GM23338 (cell line): ENCODE measurements at regions not wholly inside any gene's neighbourhood (a gene's known extent, or its start where the extent isn't known, plus 50 kb on each side); places are given as distances from the start of the nearest gene placed in this dataset.

Source experiments
- ATAC-seq: fragments of 200-7000 bp; cut with Tn5 transposase; 3 replicates; pipeline ENCODE4 v1.9.1; 2020
- DNase-seq: peaks from one replicate; pipeline ENCODE4 v3.0.0-alpha.2; 2015; ENCODE audit warnings: low spot score
- H2AFZ ChIP-seq: fragments of 200-600 bp; sonication (generic); 2 replicates; pipeline ENCODE4 v1.8.0; 2016; ENCODE audit warnings: antibody characterized with exemption, mild to moderate bottlenecking, moderate library complexity
- H3F3A ChIP-seq: fragments of 200-600 bp; sonication (generic); replicated peaks from 2 replicates; pipeline ENCODE4 v1.8.0; 2017; ENCODE audit warnings: antibody characterized with exemption, mixed run types, low read depth
- H3K27ac ChIP-seq: fragments of 200-600 bp; sonication (generic); 2 replicates; pipeline ENCODE4 v1.6.1; 2016; ENCODE audit warnings: low read depth
- H3K27me3 ChIP-seq: fragments of 200-600 bp; sonication (generic); 2 replicates; pipeline ENCODE4 v1.8.0; 2016; ENCODE audit warnings: mild to moderate bottlenecking, mixed run types, moderate library complexity; ENCODE audit not compliant: insufficient read depth
- H3K36me3 ChIP-seq: fragments of 200-600 bp; sonication (generic); 2 replicates; pipeline ENCODE4 v1.8.0; 2016; ENCODE audit warnings: mild to moderate bottlenecking; ENCODE audit not compliant: insufficient read depth
- H3K4me1 ChIP-seq: fragments of 200-600 bp; sonication (generic); 2 replicates; pipeline ENCODE4 v1.8.0; 2016; ENCODE audit warnings: mild to moderate bottlenecking, moderate library complexity; ENCODE audit not compliant: insufficient read depth
- H3K4me2 ChIP-seq: fragments of 200-600 bp; sonication (generic); 2 replicates; pipeline ENCODE4 v1.7.1; 2017; ENCODE audit warnings: mixed run types
- H3K4me3 ChIP-seq: fragments of 200-600 bp; sonication (generic); 2 replicates; pipeline ENCODE4 v1.6.1; 2016; ENCODE audit warnings: mixed run types
- H3K79me2 ChIP-seq: fragments of 200-600 bp; sonication (generic); replicated peaks from 2 replicates; pipeline ENCODE4 v1.8.0; 2017; ENCODE audit warnings: mild to moderate bottlenecking; ENCODE audit not compliant: insufficient read depth
- H3K9me2 ChIP-seq: fragments of 200-600 bp; sonication (generic); 2 replicates; pipeline ENCODE4 v1.8.0; 2017; ENCODE audit not compliant: insufficient read depth
- H4K20me1 ChIP-seq: fragments of 200-600 bp; sonication (generic); replicated peaks from 2 replicates; pipeline ENCODE4 v1.8.0; 2017; ENCODE audit warnings: mild to moderate bottlenecking; ENCODE audit not compliant: insufficient read depth
- H3K27ac Mint-ChIP-seq: 2 replicates; pipeline ENCODE4 v1.8.0; 2020; ENCODE audit warnings: inconsistent platforms, mild to moderate bottlenecking, moderate library complexity, mixed read lengths
- H3K27me3 Mint-ChIP-seq: 3 replicates; pipeline ENCODE4 v1.8.0; 2022; ENCODE audit warnings: low read depth, mild to moderate bottlenecking, moderate library complexity, mixed read lengths, inconsistent platforms; ENCODE audit not compliant: insufficient read depth, poor library complexity
- H3K36me3 Mint-ChIP-seq: 3 replicates; pipeline ENCODE4 v1.8.0; 2021; ENCODE audit warnings: low read depth, mild to moderate bottlenecking, inconsistent platforms, moderate library complexity, mixed read lengths
- H3K4me1 Mint-ChIP-seq: 3 replicates; pipeline ENCODE4 v1.8.0; 2020; ENCODE audit warnings: mild to moderate bottlenecking, inconsistent platforms, mixed read lengths
- H3K4me3 Mint-ChIP-seq: 3 replicates; pipeline ENCODE4 v1.8.0; 2021; ENCODE audit warnings: moderate library complexity, mild to moderate bottlenecking, inconsistent platforms, mixed read lengths
- H3K9me3 Mint-ChIP-seq: 3 replicates; pipeline ENCODE4 v1.8.0; 2020; ENCODE audit warnings: moderate library complexity, mild to moderate bottlenecking, inconsistent platforms, mixed read lengths
- EZH2 ChIP-seq: fragments of 200-600 bp; sonication (generic); IDR thresholded peaks from one replicate; pipeline ENCODE4 v1.8.0; 2017; ENCODE audit warnings: antibody characterized with exemption, mild to moderate bottlenecking, low read depth; ENCODE audit not compliant: unreplicated experiment
- NANOG ChIP-seq: IDR thresholded peaks from 2 replicates; pipeline ENCODE4 v1.6.1; 2016; ENCODE audit warnings: antibody characterized with exemption, borderline replicate concordance
- POLR2AphosphoS5 ChIP-seq: IDR thresholded peaks from 2 replicates; pipeline ENCODE4 v1.6.1; 2016; ENCODE audit warnings: antibody characterized with exemption, low read depth
- STAT1 ChIP-seq: IDR thresholded peaks from one replicate; pipeline ENCODE4 v1.6.1; 2016; ENCODE audit warnings: antibody characterized with exemption; ENCODE audit not compliant: unreplicated experiment
- TF ChIP-seq, protein P1 (sequence below), 2 experiments: fragments of 200-600 bp in 1 of 2; sonication (generic) in 1 of 2; conservative IDR thresholded peaks; 2 replicates each; pipeline versions ENCODE4 v1.5.1 to v1.6.1; 2016 to 2017; ENCODE audit warnings: antibody characterized with exemption in 2 of 2, low read depth in 2 of 2, mild to moderate bottlenecking in 2 of 2, moderate library complexity in 1 of 2
- TF ChIP-seq, protein P2 (sequence below): IDR thresholded peaks from one replicate; pipeline ENCODE4 v1.6.1; 2018; ENCODE audit warnings: antibody characterized with exemption; ENCODE audit not compliant: unreplicated experiment

DNA sequence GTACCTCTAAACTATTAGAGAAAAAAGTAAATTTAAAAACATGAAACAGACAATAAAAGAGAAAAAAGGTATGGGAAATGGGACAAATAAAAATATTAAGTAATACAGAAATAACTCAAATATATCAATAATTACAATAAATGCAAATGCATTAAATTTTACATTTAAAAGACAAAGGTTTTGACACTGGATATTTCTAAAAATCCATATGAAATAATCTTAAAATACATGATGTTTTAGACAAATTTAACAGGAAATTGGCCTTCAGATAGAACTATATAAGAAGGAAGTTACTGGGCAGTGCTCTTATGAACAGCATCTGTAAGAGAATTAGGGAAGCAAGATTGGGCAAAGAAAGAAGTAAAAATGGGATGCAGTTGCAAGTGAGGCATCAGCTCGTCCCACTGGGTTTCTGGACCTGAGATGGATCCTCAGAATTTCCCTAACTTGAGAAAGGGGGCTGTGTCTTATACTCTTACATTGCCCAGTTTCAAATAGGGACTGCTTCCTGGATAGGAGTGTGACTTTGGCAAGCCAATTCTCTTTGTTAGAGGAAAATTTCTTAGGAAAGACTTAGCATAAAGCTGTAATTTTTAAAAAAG, 376.7 kb downstream of the SMOC2 start (continued):
- no peak for TF ChIP-seq STAT1
- TF ChIP-seq POLR2AphosphoS5, result no peak
- TF ChIP-seq, protein P1, sequence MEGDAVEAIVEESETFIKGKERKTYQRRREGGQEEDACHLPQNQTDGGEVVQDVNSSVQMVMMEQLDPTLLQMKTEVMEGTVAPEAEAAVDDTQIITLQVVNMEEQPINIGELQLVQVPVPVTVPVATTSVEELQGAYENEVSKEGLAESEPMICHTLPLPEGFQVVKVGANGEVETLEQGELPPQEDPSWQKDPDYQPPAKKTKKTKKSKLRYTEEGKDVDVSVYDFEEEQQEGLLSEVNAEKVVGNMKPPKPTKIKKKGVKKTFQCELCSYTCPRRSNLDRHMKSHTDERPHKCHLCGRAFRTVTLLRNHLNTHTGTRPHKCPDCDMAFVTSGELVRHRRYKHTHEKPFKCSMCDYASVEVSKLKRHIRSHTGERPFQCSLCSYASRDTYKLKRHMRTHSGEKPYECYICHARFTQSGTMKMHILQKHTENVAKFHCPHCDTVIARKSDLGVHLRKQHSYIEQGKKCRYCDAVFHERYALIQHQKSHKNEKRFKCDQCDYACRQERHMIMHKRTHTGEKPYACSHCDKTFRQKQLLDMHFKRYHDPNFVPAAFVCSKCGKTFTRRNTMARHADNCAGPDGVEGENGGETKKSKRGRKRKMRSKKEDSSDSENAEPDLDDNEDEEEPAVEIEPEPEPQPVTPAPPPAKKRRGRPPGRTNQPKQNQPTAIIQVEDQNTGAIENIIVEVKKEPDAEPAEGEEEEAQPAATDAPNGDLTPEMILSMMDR (conservative IDR thresholded peaks at IDR 0.05; ENCODE audit: low read depth in 2 of 2), result no peak
- TF ChIP-seq EZH2, result no peak
- TF ChIP-seq, protein P2, sequence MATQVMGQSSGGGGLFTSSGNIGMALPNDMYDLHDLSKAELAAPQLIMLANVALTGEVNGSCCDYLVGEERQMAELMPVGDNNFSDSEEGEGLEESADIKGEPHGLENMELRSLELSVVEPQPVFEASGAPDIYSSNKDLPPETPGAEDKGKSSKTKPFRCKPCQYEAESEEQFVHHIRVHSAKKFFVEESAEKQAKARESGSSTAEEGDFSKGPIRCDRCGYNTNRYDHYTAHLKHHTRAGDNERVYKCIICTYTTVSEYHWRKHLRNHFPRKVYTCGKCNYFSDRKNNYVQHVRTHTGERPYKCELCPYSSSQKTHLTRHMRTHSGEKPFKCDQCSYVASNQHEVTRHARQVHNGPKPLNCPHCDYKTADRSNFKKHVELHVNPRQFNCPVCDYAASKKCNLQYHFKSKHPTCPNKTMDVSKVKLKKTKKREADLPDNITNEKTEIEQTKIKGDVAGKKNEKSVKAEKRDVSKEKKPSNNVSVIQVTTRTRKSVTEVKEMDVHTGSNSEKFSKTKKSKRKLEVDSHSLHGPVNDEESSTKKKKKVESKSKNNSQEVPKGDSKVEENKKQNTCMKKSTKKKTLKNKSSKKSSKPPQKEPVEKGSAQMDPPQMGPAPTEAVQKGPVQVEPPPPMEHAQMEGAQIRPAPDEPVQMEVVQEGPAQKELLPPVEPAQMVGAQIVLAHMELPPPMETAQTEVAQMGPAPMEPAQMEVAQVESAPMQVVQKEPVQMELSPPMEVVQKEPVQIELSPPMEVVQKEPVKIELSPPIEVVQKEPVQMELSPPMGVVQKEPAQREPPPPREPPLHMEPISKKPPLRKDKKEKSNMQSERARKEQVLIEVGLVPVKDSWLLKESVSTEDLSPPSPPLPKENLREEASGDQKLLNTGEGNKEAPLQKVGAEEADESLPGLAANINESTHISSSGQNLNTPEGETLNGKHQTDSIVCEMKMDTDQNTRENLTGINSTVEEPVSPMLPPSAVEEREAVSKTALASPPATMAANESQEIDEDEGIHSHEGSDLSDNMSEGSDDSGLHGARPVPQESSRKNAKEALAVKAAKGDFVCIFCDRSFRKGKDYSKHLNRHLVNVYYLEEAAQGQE, result no peak
- no peak for TF ChIP-seq NANOG

DNA sequence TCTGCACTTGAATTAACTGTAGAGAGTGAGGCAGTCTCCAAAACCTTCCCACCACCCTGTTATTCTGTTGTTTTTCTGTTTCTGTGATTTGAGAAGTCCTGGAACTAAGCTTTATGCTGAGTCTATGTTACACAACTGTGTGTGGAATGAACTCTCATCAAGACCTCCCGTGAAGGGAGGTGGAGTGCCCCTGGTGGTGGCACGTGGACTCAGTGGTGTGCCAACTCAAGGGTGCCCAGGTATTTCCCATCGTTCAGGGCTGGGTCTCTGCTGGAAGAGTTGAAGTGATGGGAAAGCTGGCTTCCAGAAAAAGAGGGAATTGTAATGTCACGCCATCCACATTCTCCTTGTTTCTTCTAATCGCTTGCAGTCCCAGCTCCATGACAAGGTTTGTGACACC, 374.2 kb downstream of the SMOC2 start:
- Histone ChIP-seq H3K4me3 (no peak overlapping the region), H3F3A (no peaks in the 10 kb centered on the region), H3K27me3 (no peaks in the 10 kb centered on the region), H3K79me2 (no peaks in the 10 kb centered on the region), H4K20me1 (no peaks in the 10 kb centered on the region), H2AFZ (no peak overlapping the region), H3K9me2 (no peaks in the 10 kb centered on the region), H3K4me1 (no peaks in the 10 kb centered on the region), H3K27ac (no peak overlapping the region), H3K36me3 (no peaks in the 10 kb centered on the region), H3K4me2 (no peak overlapping the region)
- peak; percentile 82 for ATAC-seq
- Mint-ChIP-seq H3K36me3 (no peaks in the 10 kb centered on the region), H3K4me3 (no peak overlapping the region), H3K27me3 (peaks cover 2% of the 10 kb centered on the region), H3K4me1 (no peaks in the 10 kb centered on the region), H3K27ac (no peak overlapping the region), H3K9me3 (no peaks in the 10 kb centered on the region; the same call in 2 of the 3 replicates)
- DNase-seq, result peak; percentile 51
- no peak for TF ChIP-seq EZH2
- TF ChIP-seq, protein P2, result no peak
- TF ChIP-seq, protein P1 (conservative IDR thresholded peaks at IDR 0.05; ENCODE audit: low read depth in 2 of 2), result peak; percentile 57 to 70
